ENCODE measurements at regions not wholly inside any gene's neighbourhood (a gene's known extent, or its start where the extent isn't known, plus 50 kb on each side); places are given as distances from the start of the nearest gene placed in this dataset.

- DNase-seq (ENCODE audit: low spot score), result no peak
- H3K9me3 Mint-ChIP-seq (ENCODE audit: low read depth), result no peaks in the 10 kb centered on the region
- no peak overlapping the region for H3K27ac Mint-ChIP-seq (ENCODE audit: unreplicated experiment)
Observed at GRCh38 chr10:61612450-61612849, 50.3 kb upstream of the CABCOCO1 start.

GRCh38 chr10:61612009-61612408, 50.7 kb upstream of the CABCOCO1 start:
- H3K9me3 Mint-ChIP-seq (ENCODE audit: low read depth), result no peaks in the 10 kb centered on the region
- H3K27me3 Mint-ChIP-seq (ENCODE audit: low read depth), result no peaks in the 10 kb centered on the region
- H3K4me3 Mint-ChIP-seq (ENCODE audit: unreplicated experiment), result no peak overlapping the region
- H3K36me3 Mint-ChIP-seq (ENCODE audit: low read depth), result no peaks in the 10 kb centered on the region
- H3K4me1 Mint-ChIP-seq (ENCODE audit: low read depth), result peaks cover 28% of the 10 kb centered on the region
- DNase-seq (ENCODE audit: low spot score), result no peak
- no peak overlapping the region for H3K27ac Mint-ChIP-seq (ENCODE audit: unreplicated experiment)
- TF ChIP-seq CTCF (IDR thresholded peaks at IDR 0.05), result no peak

More at GRCh38 chr10:61612450-61612849, 50.3 kb upstream of the CABCOCO1 start:
- no peak for TF ChIP-seq CTCF (IDR thresholded peaks at IDR 0.05)
- H3K4me1 Mint-ChIP-seq (ENCODE audit: low read depth), result peaks cover 28% of the 10 kb centered on the region
- no peak overlapping the region for H3K4me3 Mint-ChIP-seq (ENCODE audit: unreplicated experiment)
- H3K27me3 Mint-ChIP-seq (ENCODE audit: low read depth), result no peaks in the 10 kb centered on the region
- no peaks in the 10 kb centered on the region for H3K36me3 Mint-ChIP-seq (ENCODE audit: low read depth)

- H3K27me3 Mint-ChIP-seq (ENCODE audit: low read depth), result no peaks in the 10 kb centered on the region
- H3K4me3 Mint-ChIP-seq (ENCODE audit: unreplicated experiment), result no peak overlapping the region
- H3K27ac Mint-ChIP-seq (ENCODE audit: unreplicated experiment), result no peak overlapping the region
- DNase-seq (ENCODE audit: low spot score), result no peak
- H3K4me1 Mint-ChIP-seq (ENCODE audit: low read depth), result peaks cover 28% of the 10 kb centered on the region
- no peaks in the 10 kb centered on the region for H3K9me3 Mint-ChIP-seq (ENCODE audit: low read depth)
- no peaks in the 10 kb centered on the region for H3K36me3 Mint-ChIP-seq (ENCODE audit: low read depth)
- no peak for TF ChIP-seq CTCF (IDR thresholded peaks at IDR 0.05)
Observed at GRCh38 chr10:61609701-61610100, 53.0 kb upstream of the CABCOCO1 start.

- H3K9me3 Mint-ChIP-seq (ENCODE audit: low read depth), result peaks cover under 1% of the 10 kb centered on the region
- no peak for TF ChIP-seq CTCF (IDR thresholded peaks at IDR 0.05)
- H3K4me1 Mint-ChIP-seq (ENCODE audit: low read depth), result peaks cover 28% of the 10 kb centered on the region
- H3K4me3 Mint-ChIP-seq (ENCODE audit: unreplicated experiment), result no peak overlapping the region
- H3K27me3 Mint-ChIP-seq (ENCODE audit: low read depth), result no peaks in the 10 kb centered on the region
- H3K36me3 Mint-ChIP-seq (ENCODE audit: low read depth), result no peaks in the 10 kb centered on the region
- peak overlapping the region; percentile 33 for H3K27ac Mint-ChIP-seq (ENCODE audit: unreplicated experiment)
- no peak for DNase-seq (ENCODE audit: low spot score)
Observed at GRCh38 chr10:61608255-61609033, 54.3 kb upstream of the CABCOCO1 start.

GRCh38 chr10:61606959-61607907, 55.5 kb upstream of the CABCOCO1 start:
- H3K4me3 Mint-ChIP-seq (ENCODE audit: unreplicated experiment), result no peak overlapping the region
- no peak overlapping the region for H3K27ac Mint-ChIP-seq (ENCODE audit: unreplicated experiment)
- TF ChIP-seq CTCF (IDR thresholded peaks at IDR 0.05), result peak; percentile 74
- H3K9me3 Mint-ChIP-seq (ENCODE audit: low read depth), result peaks cover 3% of the 10 kb centered on the region
- no peaks in the 10 kb centered on the region for H3K36me3 Mint-ChIP-seq (ENCODE audit: low read depth)
- peaks cover 24% of the 10 kb centered on the region for H3K4me1 Mint-ChIP-seq (ENCODE audit: low read depth)
- no peak for DNase-seq (ENCODE audit: low spot score)
- H3K27me3 Mint-ChIP-seq (ENCODE audit: low read depth), result no peaks in the 10 kb centered on the region

All from chondrocyte (in vitro differentiated cells).